Tibial nerve (tissue), 4 donors: ENCODE measurements at regions not wholly inside any gene's neighbourhood (a gene's known extent, or its start where the extent isn't known, plus 50 kb on each side); places are given as distances from the start of the nearest gene placed in this dataset.

ENCODE experiments used
- EP300 ChIP-seq, 2 donors: sonication (generic); formaldehyde crosslinking; IDR thresholded peaks; one replicate each; pipeline ENCODE4 v1.6.1; 2017; ENCODE audit warnings: antibody characterized with exemption in 2 of 2, mild to moderate bottlenecking in 1 of 2
- POLR2A ChIP-seq, 2 donors: fragments of 450-650 bp; IDR thresholded peaks; one replicate each; pipeline ENCODE4 v1.6.1; 2017; ENCODE audit warnings: antibody characterized with exemption in 2 of 2, mild to moderate bottlenecking in 2 of 2, moderate library complexity in 2 of 2
- TF ChIP-seq, protein P1 (sequence below), 5 experiments: fragments of 200-600 bp in 3 of 5; fragments of 450-650 bp in 2 of 5; sonication (generic) in 3 of 5; IDR thresholded peaks; one replicate each; pipeline ENCODE4 v1.5.1; 2016 to 2019; ENCODE audit warnings: antibody characterized with exemption in 5 of 5, mild to moderate bottlenecking in 3 of 5, moderate library complexity in 2 of 5

DNA sequence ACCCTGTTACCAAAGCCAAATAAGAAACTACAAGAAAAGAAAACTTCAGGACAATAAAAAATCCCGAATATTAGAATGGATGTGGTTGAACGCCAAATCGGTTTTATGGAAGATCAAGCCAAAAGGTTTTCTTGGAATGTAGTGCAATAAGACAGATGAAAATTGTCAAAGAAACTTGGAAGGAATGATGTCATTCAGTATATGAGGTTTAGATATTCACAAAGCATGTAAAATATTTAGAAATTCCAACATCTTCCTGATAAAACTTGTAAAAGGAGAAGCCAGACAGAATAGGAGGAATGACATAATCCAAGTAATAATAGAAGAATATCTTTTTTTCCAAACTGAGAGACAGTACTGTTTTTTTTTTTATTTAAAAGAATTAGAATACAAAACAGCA is 130.3 kb upstream of the ZPLD1 start:
- TF ChIP-seq, protein P1, sequence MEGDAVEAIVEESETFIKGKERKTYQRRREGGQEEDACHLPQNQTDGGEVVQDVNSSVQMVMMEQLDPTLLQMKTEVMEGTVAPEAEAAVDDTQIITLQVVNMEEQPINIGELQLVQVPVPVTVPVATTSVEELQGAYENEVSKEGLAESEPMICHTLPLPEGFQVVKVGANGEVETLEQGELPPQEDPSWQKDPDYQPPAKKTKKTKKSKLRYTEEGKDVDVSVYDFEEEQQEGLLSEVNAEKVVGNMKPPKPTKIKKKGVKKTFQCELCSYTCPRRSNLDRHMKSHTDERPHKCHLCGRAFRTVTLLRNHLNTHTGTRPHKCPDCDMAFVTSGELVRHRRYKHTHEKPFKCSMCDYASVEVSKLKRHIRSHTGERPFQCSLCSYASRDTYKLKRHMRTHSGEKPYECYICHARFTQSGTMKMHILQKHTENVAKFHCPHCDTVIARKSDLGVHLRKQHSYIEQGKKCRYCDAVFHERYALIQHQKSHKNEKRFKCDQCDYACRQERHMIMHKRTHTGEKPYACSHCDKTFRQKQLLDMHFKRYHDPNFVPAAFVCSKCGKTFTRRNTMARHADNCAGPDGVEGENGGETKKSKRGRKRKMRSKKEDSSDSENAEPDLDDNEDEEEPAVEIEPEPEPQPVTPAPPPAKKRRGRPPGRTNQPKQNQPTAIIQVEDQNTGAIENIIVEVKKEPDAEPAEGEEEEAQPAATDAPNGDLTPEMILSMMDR (IDR thresholded peaks at IDR 0.05): no peak
- TF ChIP-seq POLR2A (IDR thresholded peaks at IDR 0.05): no peak
- TF ChIP-seq EP300 (IDR thresholded peaks at IDR 0.05): no peak
